ENCODE measurements at regions not wholly inside any gene's neighbourhood (a gene's known extent, or its start where the extent isn't known, plus 50 kb on each side); places are given as distances from the start of the nearest gene placed in this dataset.

DNA sequence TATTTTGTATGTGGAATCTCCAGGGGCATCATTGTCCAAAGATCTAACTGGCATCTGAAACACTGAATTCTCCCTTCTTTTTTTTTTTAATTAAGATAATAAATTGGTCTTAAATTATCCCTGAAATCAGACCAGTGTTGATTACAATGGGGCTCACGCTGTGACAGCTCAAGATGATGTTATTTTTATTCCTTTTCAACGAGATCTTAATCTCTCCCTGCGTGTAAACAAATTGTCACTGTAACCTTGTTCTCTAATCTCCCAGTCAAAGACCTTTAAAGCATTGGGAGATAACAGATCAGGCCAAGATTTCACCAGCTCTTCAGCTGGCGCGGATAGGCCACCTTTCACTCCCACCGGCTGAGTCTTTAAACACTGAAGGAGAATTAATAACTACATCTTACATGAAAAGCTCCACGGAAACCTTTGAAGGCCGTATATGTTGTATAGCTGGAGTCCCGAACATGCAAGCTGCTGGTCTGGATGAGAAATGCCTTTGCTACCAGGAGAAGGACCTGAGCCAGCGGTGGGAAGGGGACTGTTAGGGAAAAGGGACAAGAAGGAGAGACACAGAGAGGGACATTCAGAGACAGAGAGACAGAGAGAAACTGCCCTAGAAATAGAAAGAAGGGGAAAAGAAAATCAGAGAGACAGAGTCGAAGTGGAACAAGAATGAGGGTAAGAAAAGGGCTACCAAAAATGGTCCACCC, 418.8 kb upstream of the NR2F2 start:
- no peak overlapping the region for H3K9ac ChIP-seq (ENCODE audit: low read depth, low read length)
- no peaks in the 10 kb centered on the region for H3K36me3 ChIP-seq (ENCODE audit: insufficient read depth, low read depth, low read length)
- no peak overlapping the region for H3K27ac ChIP-seq (ENCODE audit: low read length)
- peak overlapping the region; percentile 51 for H3K4me3 ChIP-seq (ENCODE audit: low read length)
- H3K4me1 ChIP-seq (ENCODE audit: insufficient read depth, low read length): peaks cover 26% of the 10 kb centered on the region; the same call in 1 of the 2 replicates
- H3K27me3 ChIP-seq (ENCODE audit: insufficient read depth, low read length): peaks cover 70% of the 10 kb centered on the region
- no peaks in the 10 kb centered on the region for H3K9me3 ChIP-seq (ENCODE audit: insufficient read depth, low read depth, low read length)

DNA sequence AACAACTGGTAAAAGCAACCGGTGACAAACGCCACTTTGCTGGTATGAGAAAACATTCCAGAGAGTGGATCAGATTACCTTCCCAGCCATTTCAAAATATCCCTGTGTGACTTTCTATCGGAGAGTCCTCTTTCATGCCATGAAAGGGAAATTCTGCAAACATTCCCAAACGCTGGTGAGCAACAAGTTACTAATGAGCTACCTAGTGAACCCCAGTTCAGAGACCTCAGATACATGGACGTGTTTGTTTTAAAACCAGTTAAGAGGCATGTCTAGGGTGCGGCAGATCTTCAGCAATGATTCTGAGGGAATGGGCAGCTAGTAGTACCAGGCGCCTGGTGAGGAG, 418.2 kb upstream of the NR2F2 start:
- peak overlapping the region; percentile 51; the same call in 1 of the 2 replicates for H3K4me3 ChIP-seq (ENCODE audit: low read length)
- H3K4me1 ChIP-seq (ENCODE audit: insufficient read depth, low read length): peaks cover 26% of the 10 kb centered on the region; the same call in 1 of the 2 replicates
- H3K27me3 ChIP-seq (ENCODE audit: insufficient read depth, low read length): peaks cover 65% of the 10 kb centered on the region

DNA sequence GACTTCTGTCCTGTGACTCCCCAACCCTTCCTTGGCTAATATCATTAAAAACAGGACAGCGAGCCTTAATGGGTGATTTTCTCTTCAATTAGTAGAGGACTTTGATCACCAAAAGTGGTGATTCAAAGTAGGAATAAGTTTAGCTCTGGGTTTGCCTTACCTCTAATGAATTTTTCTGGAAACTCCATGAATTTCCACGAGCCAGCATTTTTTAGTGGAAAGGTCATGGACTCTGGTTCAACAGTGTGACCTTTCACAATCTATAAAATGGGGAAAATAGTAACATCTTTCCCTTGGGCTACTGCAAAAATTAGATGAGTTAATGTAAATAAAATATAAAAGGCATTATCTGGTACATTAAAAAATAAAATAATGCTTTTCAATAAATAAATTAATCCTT, 417.8 kb upstream of the NR2F2 start:
- no peak overlapping the region for H3K27ac ChIP-seq (ENCODE audit: low read length)
- H3K36me3 ChIP-seq (ENCODE audit: insufficient read depth, low read depth, low read length): no peaks in the 10 kb centered on the region
- H3K9ac ChIP-seq (ENCODE audit: low read depth, low read length): no peak overlapping the region
- H3K9me3 ChIP-seq (ENCODE audit: insufficient read depth, low read depth, low read length): no peaks in the 10 kb centered on the region
- H3K4me3 ChIP-seq (ENCODE audit: low read length): no peak overlapping the region; the same call in 1 of the 2 replicates
- H3K27me3 ChIP-seq (ENCODE audit: insufficient read depth, low read length): peaks cover 60% of the 10 kb centered on the region
- H3K4me1 ChIP-seq (ENCODE audit: insufficient read depth, low read length): peaks cover 26% of the 10 kb centered on the region; the same call in 1 of the 2 replicates

More for the DNA sequence above, 418.2 kb upstream of the NR2F2 start:
- Histone ChIP-seq H3K9ac (ENCODE audit: low read depth, low read length) (no peak overlapping the region), H3K36me3 (ENCODE audit: insufficient read depth, low read depth, low read length) (no peaks in the 10 kb centered on the region), H3K9me3 (ENCODE audit: insufficient read depth, low read depth, low read length) (no peaks in the 10 kb centered on the region), H3K27ac (ENCODE audit: low read length) (no peak overlapping the region)

DNA sequence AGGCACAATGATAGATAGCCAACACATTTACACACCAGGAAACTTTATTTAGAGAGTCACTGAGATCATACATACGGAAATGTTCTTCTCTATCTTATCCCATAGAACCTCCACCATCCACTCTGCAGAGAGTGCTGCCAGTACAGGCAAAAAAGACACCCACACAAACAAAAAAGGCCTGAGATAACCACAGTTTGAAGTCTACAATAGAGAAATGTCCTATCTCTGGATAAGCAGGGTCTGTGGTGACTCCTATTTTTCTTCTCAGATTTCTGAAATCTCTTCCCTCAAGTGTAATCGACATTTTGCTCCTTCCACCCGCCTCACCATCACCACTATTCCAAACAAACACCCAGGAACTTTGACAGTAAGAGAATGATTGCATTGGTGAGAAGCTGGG, 413.9 kb upstream of the NR2F2 start:
- Histone ChIP-seq H3K4me3 (ENCODE audit: low read length) (no peak overlapping the region), H3K9ac (ENCODE audit: low read depth, low read length) (no peak overlapping the region), H3K9me3 (ENCODE audit: insufficient read depth, low read depth, low read length) (no peaks in the 10 kb centered on the region), H3K36me3 (ENCODE audit: insufficient read depth, low read depth, low read length) (no peaks in the 10 kb centered on the region), H3K27ac (ENCODE audit: low read length) (no peak overlapping the region), H3K27me3 (ENCODE audit: insufficient read depth, low read length) (peaks cover 28% of the 10 kb centered on the region), H3K4me1 (ENCODE audit: insufficient read depth, low read length) (peaks cover 10% of the 10 kb centered on the region; the same call in 1 of the 2 replicates)

DNA sequence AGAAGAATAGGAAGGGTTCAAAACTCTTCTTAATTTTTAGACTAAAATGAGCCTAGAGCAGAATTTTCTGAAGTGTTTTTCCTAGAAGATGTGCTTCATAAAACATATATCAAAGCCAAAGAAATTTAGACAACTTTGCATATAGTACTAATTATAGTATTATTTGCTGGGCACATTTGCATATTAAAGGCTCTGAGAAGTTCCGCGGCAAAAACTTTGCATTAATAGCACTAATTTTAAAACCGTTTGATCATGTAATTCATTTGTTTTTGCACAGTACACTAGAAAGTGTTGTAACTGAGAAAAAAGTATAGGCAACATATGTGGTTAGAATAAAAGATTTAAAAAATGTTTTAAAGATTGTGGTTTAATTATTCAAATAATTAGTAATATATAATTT, 412.0 kb upstream of the NR2F2 start:
- Histone ChIP-seq H3K4me1 (ENCODE audit: insufficient read depth, low read length) (no peaks in the 10 kb centered on the region; the same call in 1 of the 2 replicates), H3K27ac (ENCODE audit: low read length) (no peak overlapping the region), H3K4me3 (ENCODE audit: low read length) (no peak overlapping the region), H3K27me3 (ENCODE audit: insufficient read depth, low read length) (peaks cover 8% of the 10 kb centered on the region), H3K9me3 (ENCODE audit: insufficient read depth, low read depth, low read length) (no peaks in the 10 kb centered on the region), H3K36me3 (ENCODE audit: insufficient read depth, low read depth, low read length) (no peaks in the 10 kb centered on the region), H3K9ac (ENCODE audit: low read depth, low read length) (no peak overlapping the region)

DNA sequence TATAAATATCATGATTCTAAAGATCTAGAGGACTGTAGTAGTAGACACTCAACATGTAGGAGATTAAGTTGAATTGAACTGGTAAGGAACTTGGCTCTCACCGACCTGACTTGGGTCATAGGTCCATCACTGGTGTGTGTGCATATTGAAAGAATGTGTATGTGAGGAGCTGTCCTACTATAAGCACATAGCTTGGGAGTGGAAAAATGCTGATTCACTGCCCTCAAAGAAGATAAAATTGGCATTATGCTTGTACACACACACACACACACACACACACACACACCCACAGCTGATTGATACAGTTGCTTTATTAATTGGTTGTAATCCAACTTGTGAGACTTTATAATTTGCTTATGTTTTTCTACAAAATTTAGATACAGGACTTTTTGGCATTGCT, 411.0 kb upstream of the NR2F2 start:
- H3K9ac ChIP-seq (ENCODE audit: low read depth, low read length): no peak overlapping the region
- no peaks in the 10 kb centered on the region; the same call in 1 of the 2 replicates for H3K27me3 ChIP-seq (ENCODE audit: insufficient read depth, low read length)
- no peak overlapping the region for H3K4me3 ChIP-seq (ENCODE audit: low read length)
- no peak overlapping the region for H3K27ac ChIP-seq (ENCODE audit: low read length)
- no peaks in the 10 kb centered on the region for H3K4me1 ChIP-seq (ENCODE audit: insufficient read depth, low read length)
- H3K36me3 ChIP-seq (ENCODE audit: insufficient read depth, low read depth, low read length): no peaks in the 10 kb centered on the region
- no peaks in the 10 kb centered on the region for H3K9me3 ChIP-seq (ENCODE audit: insufficient read depth, low read depth, low read length)

DNA sequence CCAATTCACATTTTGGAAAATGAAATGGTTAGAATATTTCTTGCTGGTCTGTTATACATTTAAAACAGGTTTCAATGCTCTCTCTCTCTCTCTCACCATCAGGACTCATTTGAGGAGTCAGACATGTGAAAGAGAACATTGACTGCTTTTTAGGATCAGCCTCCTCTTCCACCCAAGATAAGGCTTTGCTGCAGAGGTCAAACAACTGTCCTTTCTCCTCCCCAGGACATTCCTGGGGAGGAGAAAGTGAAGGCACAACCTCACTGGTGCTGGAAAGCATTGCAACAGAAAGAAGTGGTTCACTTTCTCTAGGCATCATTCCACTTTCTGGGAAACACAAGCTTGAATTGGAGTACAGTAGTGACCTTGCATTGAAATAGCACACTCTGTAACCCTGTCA, 409.1 kb upstream of the NR2F2 start:
- Histone ChIP-seq H3K27ac (ENCODE audit: low read length) (no peak overlapping the region), H3K9ac (ENCODE audit: low read depth, low read length) (no peak overlapping the region), H3K4me3 (ENCODE audit: low read length) (no peak overlapping the region), H3K36me3 (ENCODE audit: insufficient read depth, low read depth, low read length) (no peaks in the 10 kb centered on the region), H3K4me1 (ENCODE audit: insufficient read depth, low read length) (no peaks in the 10 kb centered on the region), H3K9me3 (ENCODE audit: insufficient read depth, low read depth, low read length) (no peaks in the 10 kb centered on the region), H3K27me3 (ENCODE audit: insufficient read depth, low read length) (no peaks in the 10 kb centered on the region; the same call in 1 of the 2 replicates)

DNA sequence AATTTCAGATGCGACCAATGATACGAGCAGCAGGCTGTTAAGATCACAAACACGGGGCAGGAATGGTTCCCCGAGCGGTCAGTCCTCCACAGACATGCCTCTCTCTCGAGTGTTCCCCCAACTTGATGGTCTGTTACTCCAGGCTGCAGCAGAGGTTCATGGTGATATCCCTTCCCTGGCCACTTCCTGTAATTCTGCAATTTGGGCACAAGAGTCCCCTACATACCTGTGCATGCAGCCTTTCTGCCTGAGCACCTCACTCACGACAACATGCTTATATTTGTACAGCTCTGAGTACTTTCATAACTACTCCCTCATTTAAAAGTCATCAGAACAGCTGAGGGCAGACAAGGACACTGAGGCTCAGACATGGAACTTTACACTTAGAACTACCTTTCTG, 408.1 kb upstream of the NR2F2 start:
- H3K9me3 ChIP-seq (ENCODE audit: insufficient read depth, low read depth, low read length): no peaks in the 10 kb centered on the region
- H3K36me3 ChIP-seq (ENCODE audit: insufficient read depth, low read depth, low read length): no peaks in the 10 kb centered on the region
- no peaks in the 10 kb centered on the region; the same call in 1 of the 2 replicates for H3K27me3 ChIP-seq (ENCODE audit: insufficient read depth, low read length)
- H3K27ac ChIP-seq (ENCODE audit: low read length): no peak overlapping the region
- no peak overlapping the region for H3K4me3 ChIP-seq (ENCODE audit: low read length)
- H3K4me1 ChIP-seq (ENCODE audit: insufficient read depth, low read length): no peaks in the 10 kb centered on the region
- no peak overlapping the region for H3K9ac ChIP-seq (ENCODE audit: low read depth, low read length)

DNA sequence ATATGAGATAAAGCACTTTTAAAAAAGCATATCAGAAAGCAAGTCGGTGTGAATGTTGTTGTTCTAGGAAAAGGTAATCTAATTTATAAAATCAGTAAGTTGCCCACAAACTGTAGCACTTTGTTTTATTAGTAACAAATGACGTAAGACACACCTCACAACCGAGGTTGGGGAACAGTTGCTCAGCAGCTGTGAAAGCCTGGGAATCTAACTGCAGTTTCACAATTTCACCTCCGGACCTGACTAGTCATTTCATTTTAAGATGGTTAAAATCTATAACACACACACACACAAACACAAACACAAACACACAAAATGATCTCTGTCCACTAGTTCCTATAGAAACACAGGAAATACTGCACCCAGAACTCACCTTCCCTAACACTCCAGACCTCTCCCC, 406.7 kb upstream of the NR2F2 start:
- Histone ChIP-seq H3K36me3 (ENCODE audit: insufficient read depth, low read depth, low read length) (no peaks in the 10 kb centered on the region), H3K27ac (ENCODE audit: low read length) (no peak overlapping the region), H3K4me1 (ENCODE audit: insufficient read depth, low read length) (no peaks in the 10 kb centered on the region), H3K4me3 (ENCODE audit: low read length) (no peak overlapping the region), H3K9ac (ENCODE audit: low read depth, low read length) (no peak overlapping the region), H3K9me3 (ENCODE audit: insufficient read depth, low read depth, low read length) (no peaks in the 10 kb centered on the region), H3K27me3 (ENCODE audit: insufficient read depth, low read length) (no peaks in the 10 kb centered on the region; the same call in 1 of the 2 replicates)

DNA sequence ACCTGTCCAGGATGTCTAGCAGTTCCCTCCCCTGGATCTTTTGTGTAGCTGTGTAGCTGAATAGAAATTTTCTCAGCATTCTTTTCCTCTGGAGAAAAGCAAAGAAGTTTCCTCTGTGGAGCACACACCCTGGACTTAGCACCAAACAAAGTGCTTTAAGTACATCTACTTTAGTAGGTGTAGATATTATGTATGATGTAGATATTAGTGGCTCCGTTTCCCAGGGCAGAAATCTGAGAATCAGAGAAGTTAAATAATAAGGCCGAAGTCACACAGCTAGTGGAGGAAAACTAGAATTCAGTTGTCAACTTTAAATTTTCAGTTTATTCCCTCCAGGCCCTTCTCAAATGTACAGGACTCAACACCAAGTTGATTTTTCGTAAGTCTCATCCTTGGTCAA, 401.7 kb upstream of the NR2F2 start:
- Histone ChIP-seq H3K4me1 (ENCODE audit: insufficient read depth, low read length) (no peaks in the 10 kb centered on the region), H3K27me3 (ENCODE audit: insufficient read depth, low read length) (no peaks in the 10 kb centered on the region; the same call in 1 of the 2 replicates), H3K9ac (ENCODE audit: low read depth, low read length) (no peak overlapping the region), H3K27ac (ENCODE audit: low read length) (no peak overlapping the region), H3K4me3 (ENCODE audit: low read length) (no peak overlapping the region), H3K9me3 (ENCODE audit: insufficient read depth, low read depth, low read length) (no peaks in the 10 kb centered on the region), H3K36me3 (ENCODE audit: insufficient read depth, low read depth, low read length) (no peaks in the 10 kb centered on the region)

DNA sequence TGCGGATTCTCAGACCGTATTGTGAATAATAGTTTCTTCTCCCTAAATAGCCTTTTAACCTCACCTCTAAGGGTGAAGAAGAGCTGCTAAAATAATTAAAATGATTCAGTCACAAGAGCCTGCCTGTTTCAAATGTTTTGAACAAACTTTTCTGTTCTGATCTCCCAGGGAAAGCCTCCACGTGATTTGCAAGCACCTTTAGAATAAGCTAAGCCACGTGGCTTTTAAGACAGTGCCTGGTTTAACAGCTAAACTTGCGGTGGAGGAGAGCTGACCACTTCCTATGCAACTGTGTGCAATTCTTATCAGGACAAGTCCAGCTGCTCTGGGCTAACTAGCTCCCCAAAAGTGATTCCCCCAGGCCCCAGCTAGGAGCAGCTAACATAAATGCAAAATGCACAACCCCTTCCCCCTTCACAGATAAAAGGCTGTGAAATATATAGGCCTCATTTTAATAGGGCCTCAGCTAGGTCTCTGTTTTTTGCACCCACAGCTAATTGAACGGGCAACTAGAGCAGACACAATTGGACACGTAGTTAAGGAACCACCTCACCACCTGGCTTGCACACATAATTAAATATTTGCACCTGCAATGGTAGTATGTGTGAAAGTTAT, 401.2 kb upstream of the NR2F2 start:
- Histone ChIP-seq H3K27me3 (ENCODE audit: insufficient read depth, low read length) (no peaks in the 10 kb centered on the region; the same call in 1 of the 2 replicates), H3K27ac (ENCODE audit: low read length) (no peak overlapping the region), H3K9me3 (ENCODE audit: insufficient read depth, low read depth, low read length) (no peaks in the 10 kb centered on the region), H3K9ac (ENCODE audit: low read depth, low read length) (no peak overlapping the region), H3K4me1 (ENCODE audit: insufficient read depth, low read length) (no peaks in the 10 kb centered on the region), H3K4me3 (ENCODE audit: low read length) (no peak overlapping the region), H3K36me3 (ENCODE audit: insufficient read depth, low read depth, low read length) (no peaks in the 10 kb centered on the region)

Measured in iPS-20b (cell line).